GM18870 (cell line): ENCODE measurements at regions not wholly inside any gene's neighbourhood (a gene's known extent, or its start where the extent isn't known, plus 50 kb on each side); places are given as distances from the start of the nearest gene placed in this dataset.
"Not testable (repeated sequence)": the region's sequence is repeated elsewhere in the genome, so short reads cannot be mapped to it uniquely, and the experiment has no call there.

ENCODE experiments used
- ATAC-seq: cut with Tn5 transposase; IDR thresholded peaks from one replicate; pipeline ENCODE4 v1.9.1; 2021; ENCODE audit warnings: moderate library complexity; ENCODE audit not compliant: unreplicated experiment

DNA sequence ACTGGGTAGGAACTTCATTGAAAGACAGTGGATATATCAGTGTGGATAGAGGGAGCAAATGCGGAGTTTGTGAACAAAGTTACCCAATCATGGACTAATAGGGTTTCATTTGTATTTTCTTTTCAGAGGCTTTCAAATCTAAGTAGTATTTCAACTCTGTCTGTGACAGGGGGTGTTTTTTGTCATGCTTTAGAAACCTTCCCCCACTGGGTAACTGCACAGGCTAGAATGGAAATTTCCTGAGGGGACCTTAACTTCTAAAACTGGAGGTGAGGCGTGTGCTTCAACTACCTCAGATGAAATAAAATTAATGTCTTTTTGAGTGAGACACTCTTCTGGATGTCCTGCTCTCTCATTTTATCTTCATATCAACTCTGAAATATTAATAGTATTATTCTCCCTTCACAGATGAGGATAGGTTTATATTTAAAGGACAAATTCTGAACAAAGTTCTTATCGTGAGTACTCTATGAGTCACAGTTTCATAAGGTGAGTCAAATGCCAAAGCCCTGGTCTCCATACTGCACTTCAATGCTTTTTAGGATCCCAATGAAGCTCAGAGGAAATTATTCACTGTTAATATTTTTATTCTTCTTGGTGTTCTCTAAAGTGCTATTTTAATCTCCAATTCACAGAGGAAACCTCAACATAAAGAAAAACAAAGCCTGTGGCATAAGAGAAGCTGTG lies 770.6 kb downstream of the CCSER2 start:
- ATAC-seq: no peak

DNA sequence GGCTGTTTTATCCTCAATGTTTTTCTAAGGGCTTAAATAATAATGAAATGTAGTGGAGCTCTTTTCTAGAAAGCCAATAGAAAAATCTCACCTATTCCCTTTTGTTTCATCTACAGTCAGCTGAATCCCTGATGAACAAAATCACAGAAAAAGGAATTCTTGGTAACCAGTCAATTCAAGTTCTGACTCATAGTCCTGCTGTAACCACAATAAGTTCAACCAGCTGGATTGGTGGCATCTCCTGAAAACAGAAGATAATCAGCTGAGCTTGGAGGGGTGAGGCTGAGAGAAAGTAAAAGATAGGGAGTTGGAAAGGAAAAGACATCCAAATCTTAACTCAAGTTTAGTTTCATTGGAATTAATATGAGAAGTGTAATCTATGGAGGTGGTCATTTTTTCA lies 772.1 kb downstream of the CCSER2 start:
- ATAC-seq: no peak

GRCh38 chr10:85105614-85106255 lies 777.3 kb downstream of the CCSER2 start:
- no peak for ATAC-seq

- ATAC-seq: no peak
These were observed 782.9 kb downstream of the CCSER2 start for GRCh38 chr10:85111271-85111670.

GRCh38 chr10:85124603-85125051 lies 796.2 kb downstream of the CCSER2 start:
- ATAC-seq: no peak

GRCh38 chr10:85137253-85137652 lies 808.9 kb downstream of the CCSER2 start:
- ATAC-seq: no peak

GRCh38 chr10:85138046-85138445 lies 809.7 kb downstream of the CCSER2 start:
- ATAC-seq: no peak

GRCh38 chr10:85139124-85139523 lies 810.7 kb downstream of the CCSER2 start:
- ATAC-seq: no peak

DNA sequence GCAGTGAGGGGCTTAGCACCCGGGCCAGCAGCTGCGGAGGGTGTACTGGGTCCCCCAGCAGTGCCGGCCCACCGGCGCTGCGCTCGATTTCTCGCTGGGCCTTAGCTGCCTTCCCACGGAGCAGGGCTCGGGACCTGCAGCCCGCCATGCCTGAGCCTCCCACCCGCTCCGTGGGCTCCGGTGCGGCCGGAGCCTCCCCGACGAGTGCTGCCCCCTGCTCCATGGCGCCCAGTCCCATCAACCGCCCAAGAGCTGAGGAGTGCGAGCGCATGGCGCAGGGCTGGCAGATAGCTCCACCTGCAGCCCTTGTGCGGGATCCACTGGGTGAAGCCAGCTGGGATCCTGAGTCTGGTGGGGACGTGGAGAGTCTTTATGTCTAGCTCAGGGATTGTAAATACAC lies 813.1 kb downstream of the CCSER2 start:
- ATAC-seq: not testable (repeated sequence)

- no peak for ATAC-seq
These were observed 817.6 kb downstream of the CCSER2 start for GRCh38 chr10:85145966-85146365.

- ATAC-seq: no peak
These were observed 819.2 kb downstream of the CCSER2 start for GRCh38 chr10:85147346-85148250.

GRCh38 chr10:85148693-85149640 lies 820.6 kb downstream of the CCSER2 start:
- no peak for ATAC-seq

DNA sequence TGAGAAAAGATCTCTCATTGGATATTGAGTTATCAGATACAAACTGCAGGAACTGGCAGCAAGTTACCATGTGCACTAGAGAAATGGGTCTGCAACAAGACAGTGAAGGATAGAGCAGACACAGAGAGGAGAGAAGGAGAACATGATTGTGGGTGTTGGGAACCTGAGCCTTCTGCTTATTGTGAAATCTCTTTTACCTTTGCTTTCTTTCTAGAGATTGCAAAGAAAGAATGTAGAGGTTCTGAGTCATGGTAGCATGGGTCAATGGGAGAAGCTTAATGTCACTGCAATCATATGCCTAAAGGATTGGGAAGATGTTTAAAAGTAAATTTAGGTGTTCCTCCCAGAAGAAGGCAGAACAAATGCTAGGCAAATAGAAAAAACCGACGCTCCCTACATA lies 821.4 kb downstream of the CCSER2 start:
- no peak for ATAC-seq

DNA sequence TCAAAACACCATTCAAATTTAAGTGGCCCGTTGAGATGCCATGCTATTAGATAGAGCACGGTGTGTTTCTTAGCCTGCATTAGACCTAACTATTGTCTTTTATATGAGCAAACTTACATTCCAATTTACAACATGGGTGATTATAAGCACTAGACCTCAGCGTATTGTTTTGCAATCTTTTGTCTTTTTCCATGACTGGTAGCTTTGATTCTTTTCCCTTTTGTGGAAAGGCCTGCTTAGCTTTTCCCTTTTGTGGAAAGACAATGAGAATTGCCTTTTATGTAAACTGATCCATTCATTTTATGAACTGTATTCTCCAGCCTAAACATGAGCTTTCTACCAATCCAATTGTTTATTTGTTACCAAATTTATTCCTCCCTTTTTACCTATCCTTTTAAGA lies 823.1 kb downstream of the CCSER2 start:
- no peak for ATAC-seq

- no peak for ATAC-seq
These were observed 824.1 kb downstream of the CCSER2 start for GRCh38 chr10:85152496-85152895.

- no peak for ATAC-seq
These were observed 824.5 kb downstream of the CCSER2 start for GRCh38 chr10:85152911-85153310.

DNA sequence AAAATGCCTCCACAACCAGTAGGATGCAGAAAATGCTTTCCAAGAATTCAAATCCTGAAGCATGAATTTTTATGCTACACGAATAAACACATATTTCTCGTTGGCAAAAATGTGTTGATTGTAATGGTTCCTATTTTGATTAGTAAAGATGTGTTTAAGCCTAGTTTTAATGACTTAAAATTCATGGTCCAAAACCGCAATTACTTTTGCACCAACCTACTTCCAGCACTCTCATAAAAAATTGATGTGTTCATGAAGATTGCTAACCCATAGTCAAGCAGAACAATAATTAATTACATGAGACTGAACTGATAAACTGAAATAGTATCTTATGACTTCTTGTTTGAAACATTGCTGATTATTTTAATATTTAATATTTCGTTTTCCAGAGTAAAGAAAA lies 828.8 kb downstream of the CCSER2 start:
- no peak for ATAC-seq

DNA sequence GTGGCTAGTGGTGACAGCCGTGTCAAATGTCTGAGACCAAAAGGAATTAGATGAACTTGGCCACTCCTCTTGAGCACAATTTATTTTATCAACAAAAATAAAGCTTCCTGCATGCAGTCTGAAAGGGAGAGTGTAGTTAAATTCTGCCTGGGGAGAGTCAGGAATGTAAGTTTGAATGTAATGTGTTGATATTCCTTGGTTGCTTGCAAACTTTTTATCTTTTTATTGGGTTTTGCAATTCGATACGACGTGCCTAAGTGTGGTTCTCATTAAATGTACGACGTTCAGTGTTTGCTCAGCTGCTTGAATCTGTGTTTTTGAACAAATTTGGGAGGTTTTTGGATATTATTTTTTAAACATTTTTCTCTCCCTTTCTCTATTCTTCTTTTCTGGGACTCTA lies 839.9 kb downstream of the CCSER2 start:
- no peak for ATAC-seq

- ATAC-seq: no peak
These were observed 841.6 kb downstream of the CCSER2 start for GRCh38 chr10:85170026-85170425.

DNA sequence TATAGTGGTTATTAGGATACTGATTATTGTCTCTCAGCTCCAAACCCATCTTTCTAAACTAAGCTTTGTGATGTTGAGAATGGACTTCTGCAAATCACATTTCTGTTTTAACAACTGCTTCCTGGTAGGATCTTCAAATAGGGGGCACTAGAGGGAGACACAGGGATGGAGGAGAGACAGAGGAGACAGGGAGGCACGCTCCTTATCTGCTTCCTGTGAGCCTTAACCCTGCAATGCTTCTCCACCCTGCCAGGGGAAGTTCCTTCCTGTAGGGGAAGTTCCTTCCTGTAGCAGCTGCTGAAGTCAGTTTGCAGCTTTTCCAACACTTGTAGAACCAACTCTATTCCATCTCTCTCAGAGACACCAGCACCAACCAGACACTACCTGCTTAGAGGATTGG lies 847.2 kb downstream of the CCSER2 start:
- no peak for ATAC-seq

GRCh38 chr10:85177767-85178166 lies 849.4 kb downstream of the CCSER2 start:
- ATAC-seq: no peak
